Kidney epithelial cell (primary cell): ENCODE measurements at regions not wholly inside any gene's neighbourhood (a gene's known extent, or its start where the extent isn't known, plus 50 kb on each side); places are given as distances from the start of the nearest gene placed in this dataset.

Experiments used
- DNase-seq: peaks from one replicate; pipeline ENCODE4 v3.0.0-alpha.2; 2010; ENCODE audit warnings: low read depth
- H3K27me3 ChIP-seq: 2 replicates; pipeline ENCODE4 v1.6.0; 2011; ENCODE audit warnings: low read length; ENCODE audit not compliant: control insufficient read depth, insufficient read depth
- H3K36me3 ChIP-seq: 2 replicates; pipeline ENCODE4 v1.5.1; 2011; ENCODE audit warnings: low read length; ENCODE audit not compliant: control insufficient read depth, insufficient read depth
- H3K4me3 ChIP-seq: 2 replicates; pipeline ENCODE4 v1.5.1; 2011; ENCODE audit warnings: low read depth, mild to moderate bottlenecking, control low read depth, low read length
- CTCF ChIP-seq: IDR thresholded peaks from 2 replicates; pipeline ENCODE4 v1.5.1; 2011; ENCODE audit warnings: mild to moderate bottlenecking, moderate library complexity, low read length, control low read depth, inconsistent platforms; ENCODE audit not compliant: insufficient read depth, poor library complexity, severe bottlenecking

DNA sequence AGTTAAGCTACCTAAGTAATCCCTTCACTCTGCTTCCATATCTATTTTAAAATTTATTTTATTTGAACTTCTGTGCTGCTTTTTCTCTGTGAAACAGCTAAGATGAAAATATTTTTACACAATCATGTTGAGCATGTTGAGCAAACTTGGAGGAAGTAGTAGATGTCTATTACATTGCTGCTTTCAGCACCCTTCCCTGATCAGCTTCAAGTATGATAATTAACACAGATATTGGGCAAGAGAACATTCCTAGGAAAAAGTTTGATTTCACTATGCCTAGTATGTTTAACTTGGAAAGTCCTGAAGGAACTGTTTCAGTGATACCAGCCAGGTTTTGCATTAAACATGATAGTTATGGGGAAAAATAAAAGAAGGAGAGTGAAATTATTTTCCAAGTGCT, 283.6 kb downstream of the ELAVL2 start:
- H3K27me3 ChIP-seq, result no peaks in the 10 kb centered on the region
- no peak for DNase-seq
- no peaks in the 10 kb centered on the region for H3K36me3 ChIP-seq
- no peak for TF ChIP-seq CTCF
- no peak overlapping the region for H3K4me3 ChIP-seq

DNA sequence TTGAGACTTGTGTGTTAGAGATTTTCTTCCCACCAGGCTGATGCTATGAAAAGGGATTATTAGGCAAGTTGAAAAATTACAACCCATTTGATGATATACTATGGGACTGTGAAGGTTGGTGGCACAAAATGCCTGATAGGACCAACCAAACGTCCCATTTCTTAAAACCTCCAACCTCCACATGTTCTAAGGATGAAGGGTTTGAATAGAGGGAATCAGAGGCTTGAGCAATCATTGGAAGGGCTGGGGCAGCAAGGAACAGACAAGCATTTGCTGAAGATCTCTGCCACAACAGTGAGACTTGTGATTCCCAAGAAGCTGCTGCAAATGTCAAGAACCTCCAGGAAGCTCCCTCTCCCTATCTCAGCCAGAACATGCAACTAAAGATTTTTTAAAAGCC, 283.1 kb downstream of the ELAVL2 start:
- DNase-seq, result no peak
- no peak for TF ChIP-seq CTCF

DNA sequence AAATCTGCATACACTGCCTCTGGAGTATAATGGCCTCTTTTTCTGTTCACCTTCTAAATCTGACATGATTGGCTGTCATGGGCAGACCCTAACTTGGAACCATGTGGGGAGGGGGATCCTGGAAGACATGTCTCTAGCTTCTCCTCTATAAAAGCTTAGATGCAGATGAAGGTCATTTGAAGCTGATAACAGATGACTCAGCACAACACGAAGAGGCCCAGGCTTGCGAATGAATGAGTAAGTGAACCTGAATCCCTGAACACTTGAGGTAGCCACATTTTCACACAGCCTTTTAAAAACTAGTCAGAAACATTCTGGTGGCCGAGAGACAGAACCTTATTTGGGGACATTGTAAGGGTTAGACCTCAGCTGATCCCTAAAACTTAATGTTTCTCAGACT, 282.6 kb downstream of the ELAVL2 start:
- H3K4me3 ChIP-seq, result no peak overlapping the region
- no peaks in the 10 kb centered on the region for H3K27me3 ChIP-seq
- no peak for TF ChIP-seq CTCF
- no peak for DNase-seq
- no peaks in the 10 kb centered on the region for H3K36me3 ChIP-seq

More for the DNA sequence above, 283.1 kb downstream of the ELAVL2 start:
- H3K27me3 ChIP-seq, result no peaks in the 10 kb centered on the region
- no peak overlapping the region for H3K4me3 ChIP-seq
- H3K36me3 ChIP-seq, result no peaks in the 10 kb centered on the region

GRCh38 chr9:23545728-23546127, 280.3 kb downstream of the ELAVL2 start:
- no peak for TF ChIP-seq CTCF
- DNase-seq, result no peak
- H3K27me3 ChIP-seq, result no peaks in the 10 kb centered on the region
- no peak overlapping the region for H3K4me3 ChIP-seq
- no peaks in the 10 kb centered on the region for H3K36me3 ChIP-seq

GRCh38 chr9:23551311-23551721, 274.7 kb downstream of the ELAVL2 start:
- no peak for TF ChIP-seq CTCF
- H3K27me3 ChIP-seq, result no peaks in the 10 kb centered on the region
- no peak for DNase-seq

DNA sequence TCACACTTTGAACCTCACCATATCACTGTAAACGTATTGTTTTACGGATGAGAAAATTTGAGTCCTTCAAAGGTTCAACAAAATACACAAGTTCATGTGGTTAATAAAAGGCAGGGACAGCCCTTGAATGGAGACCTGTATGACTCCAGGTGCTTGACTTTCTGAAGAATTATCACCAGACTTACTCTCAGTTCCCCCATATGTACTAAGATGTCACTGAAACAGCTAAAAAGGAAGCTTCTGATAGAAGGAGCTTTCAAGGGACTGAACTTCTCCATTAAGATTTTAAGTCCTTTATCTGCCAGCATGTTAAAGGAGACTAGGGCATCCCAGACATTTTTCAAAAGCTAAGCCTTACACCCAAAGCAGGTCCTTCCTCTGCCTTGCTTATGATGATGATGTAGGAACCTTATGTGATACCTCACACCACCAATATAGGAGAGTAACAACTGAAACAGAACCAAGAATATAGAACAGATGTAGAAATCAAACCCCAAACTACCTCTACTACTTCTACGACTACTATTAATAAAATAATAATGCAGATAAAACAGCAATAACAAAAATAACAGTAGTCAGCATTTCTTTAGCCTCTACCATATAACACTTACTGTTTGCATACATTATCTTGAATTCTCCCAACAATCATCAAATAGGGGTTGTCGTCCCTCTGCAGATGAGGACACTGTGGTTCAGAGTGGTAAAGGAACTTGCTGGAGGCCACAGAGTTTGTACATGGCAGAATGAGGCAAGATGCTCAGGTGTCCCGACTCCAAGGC, 273.9 kb downstream of the ELAVL2 start:
- H3K36me3 ChIP-seq, result no peaks in the 10 kb centered on the region
- H3K4me3 ChIP-seq, result no peak overlapping the region
- no peak for TF ChIP-seq CTCF
- H3K27me3 ChIP-seq, result no peaks in the 10 kb centered on the region
- DNase-seq, result no peak

More at GRCh38 chr9:23551311-23551721, 274.7 kb downstream of the ELAVL2 start:
- H3K4me3 ChIP-seq, result no peak overlapping the region
- H3K36me3 ChIP-seq, result no peaks in the 10 kb centered on the region
